SK-N-SH (cell line): ENCODE measurements at regions not wholly inside any gene's neighbourhood (a gene's known extent, or its start where the extent isn't known, plus 50 kb on each side); places are given as distances from the start of the nearest gene placed in this dataset.
"Not testable (repeated sequence)": the region's sequence is repeated elsewhere in the genome, so short reads cannot be mapped to it uniquely, and the experiment has no call there.

Experiments used
- CTCF ChIP-seq: fragments of 200-600 bp; sonication (generic); IDR thresholded peaks from 2 replicates; pipeline ENCODE4 v1.6.1; 2017; ENCODE audit warnings: antibody characterized with exemption, mild to moderate bottlenecking, moderate library complexity
- FOXJ3 ChIP-seq: sonication (generic); formaldehyde crosslinking; IDR thresholded peaks from 2 replicates; pipeline ENCODE4 v1.5.1; 2020; ENCODE audit warnings: mild to moderate bottlenecking, missing genetic modification reagents
- GATA2 ChIP-seq: sonication (generic); formaldehyde crosslinking; IDR thresholded peaks from 2 replicates; pipeline ENCODE4 v1.5.0; 2020; ENCODE audit warnings: mild to moderate bottlenecking, missing genetic modification reagents
- IRF3 ChIP-seq: fragments of 150-350 bp; IDR thresholded peaks from 2 replicates; pipeline ENCODE4 v1.6.1; 2016; ENCODE audit warnings: mild to moderate bottlenecking, low read depth, low read length
- MXI1 ChIP-seq: IDR thresholded peaks from 2 replicates; pipeline ENCODE4 v1.6.1; 2012; ENCODE audit warnings: mild to moderate bottlenecking, low read depth, low read length, improper control_type of control experiment
- PBX3 ChIP-seq: IDR thresholded peaks from 2 replicates; pipeline ENCODE4; 2012
- POLR2AphosphoS5 ChIP-seq: IDR thresholded peaks from 2 replicates; pipeline ENCODE4 v1.6.1; 2012; ENCODE audit warnings: low read depth, low read length
- RAD21 ChIP-seq: IDR thresholded peaks from 2 replicates; pipeline ENCODE4 v1.6.1; 2012; ENCODE audit warnings: mild to moderate bottlenecking, low read length
- RXRA ChIP-seq: IDR thresholded peaks from 2 replicates; pipeline ENCODE4 v1.4.0; 2012; ENCODE audit warnings: low read depth, mild to moderate bottlenecking, borderline replicate concordance
- TF ChIP-seq, protein P1 (sequence below): fragments of 150-350 bp; IDR thresholded peaks from 2 replicates; pipeline ENCODE4 v1.6.1; 2017; ENCODE audit warnings: antibody characterized with exemption, low read length, low read depth, borderline replicate concordance

GRCh38 chr1:228949617-228950016 is 214.3 kb downstream of the RHOU start:
- TF ChIP-seq, protein P1, sequence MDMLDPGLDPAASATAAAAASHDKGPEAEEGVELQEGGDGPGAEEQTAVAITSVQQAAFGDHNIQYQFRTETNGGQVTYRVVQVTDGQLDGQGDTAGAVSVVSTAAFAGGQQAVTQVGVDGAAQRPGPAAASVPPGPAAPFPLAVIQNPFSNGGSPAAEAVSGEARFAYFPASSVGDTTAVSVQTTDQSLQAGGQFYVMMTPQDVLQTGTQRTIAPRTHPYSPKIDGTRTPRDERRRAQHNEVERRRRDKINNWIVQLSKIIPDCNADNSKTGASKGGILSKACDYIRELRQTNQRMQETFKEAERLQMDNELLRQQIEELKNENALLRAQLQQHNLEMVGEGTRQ = not testable (repeated sequence)
- TF ChIP-seq CTCF; GATA2 (CRISPR knock-in tag); RAD21; RXRA; FOXJ3 (CRISPR knock-in tag); POLR2AphosphoS5; MXI1; IRF3; PBX3: not testable (repeated sequence)
